H1 (cell line): ENCODE measurements at regions not wholly inside any gene's neighbourhood (a gene's known extent, or its start where the extent isn't known, plus 50 kb on each side); places are given as distances from the start of the nearest gene placed in this dataset.

Source experiments
- CTCF ChIA-PET: fragments of 300-600 bp; sonication (Branson Sonifier 250); formaldehyde crosslinking; loops from one replicate; lab custom pipeline; 2021; ENCODE audit not compliant: partially characterized antibody; lab: Charles Lee
- POLR2A ChIA-PET: fragments of 300-600 bp; sonication (Branson Sonifier 250); formaldehyde crosslinking; loops from one replicate; lab custom pipeline; 2021; ENCODE audit warnings: inconsistent platforms; ENCODE audit not compliant: partially characterized antibody; lab: Charles Lee
- DNase-seq, 2 experiments: peaks; one replicate each; pipeline versions ENCODE4 v3.0.0 to v3.0.0-alpha.2; 2010 to 2022; ENCODE audit warnings: low spot score in 2 of 2, low read depth in 1 of 2, mixed read lengths in 1 of 2
- FAIRE-seq: peaks from 2 replicates; lab custom pipeline; 2011; peaks lifted over from hg19 to GRCh38; lab: Jason Lieb, UNC
- H2AFZ ChIP-seq: 2 replicates; pipeline ENCODE4 v1.8.1; 2012; ENCODE audit warnings: low read length, inconsistent platforms
- H2AK5ac ChIP-seq: 2 replicates; pipeline ENCODE4 v1.6.1; 2013; ENCODE audit warnings: low read depth, low read length
- H2BK120ac ChIP-seq: replicated peaks from 2 replicates; pipeline ENCODE3; 2013; ENCODE audit warnings: low read depth, low read length, inconsistent platforms
- H2BK12ac ChIP-seq: 2 replicates; pipeline ENCODE4 v1.6.1; 2013; ENCODE audit warnings: low read depth, low read length
- H2BK15ac ChIP-seq: 2 replicates; pipeline ENCODE4 v1.6.1; 2013; ENCODE audit warnings: low read length
- H2BK20ac ChIP-seq: 2 replicates; pipeline ENCODE4 v1.6.1; 2013; ENCODE audit warnings: low read length
- H2BK5ac ChIP-seq: 2 replicates; pipeline ENCODE4 v1.6.1; 2013; ENCODE audit warnings: low read depth, low read length
- H3K14ac ChIP-seq: 2 replicates; pipeline ENCODE4 v1.6.1; 2013; ENCODE audit warnings: inconsistent platforms; ENCODE audit not compliant: insufficient read length
- H3K18ac ChIP-seq: 2 replicates; pipeline ENCODE4 v1.6.1; 2013; ENCODE audit warnings: low read length; ENCODE audit errors: extremely low read depth
- H3K23ac ChIP-seq: 2 replicates; pipeline ENCODE4 v1.6.1; 2013; ENCODE audit warnings: inconsistent platforms; ENCODE audit not compliant: insufficient read length
- H3K23me2 ChIP-seq: 2 replicates; pipeline ENCODE4 v1.6.1; 2013; ENCODE audit warnings: low read depth, low read length
- H3K27ac ChIP-seq: 2 replicates; pipeline ENCODE4 v1.6.1; 2011; ENCODE audit warnings: low read depth, low read length, inconsistent platforms
- H3K27me3 ChIP-seq, 4 experiments: replicated peaks in 1 of 4; 1 replicate in 1 of 4; 2 replicates in 3 of 4; pipeline versions ENCODE4 v1.6.1 to v1.8.1; 2011 to 2013; ENCODE audit warnings: low read length in 3 of 4, mild to moderate bottlenecking in 3 of 4, inconsistent platforms in 2 of 4, mixed read lengths in 2 of 4, moderate library complexity in 1 of 4; ENCODE audit not compliant: control insufficient read depth in 3 of 4, insufficient read depth in 3 of 4; ENCODE audit errors: extremely low read depth in 1 of 4
- H3K36me3 ChIP-seq, 4 experiments: 2 replicates each; pipeline versions ENCODE4 v1.6.1 to v1.8.1; 2011 to 2013; ENCODE audit warnings: mild to moderate bottlenecking in 4 of 4, low read length in 3 of 4, moderate library complexity in 2 of 4, control low read depth in 1 of 4, inconsistent platforms in 1 of 4; ENCODE audit not compliant: insufficient read depth in 4 of 4, control insufficient read depth in 2 of 4
- H3K4ac ChIP-seq: replicated peaks from 2 replicates; pipeline ENCODE3; 2013; ENCODE audit warnings: low read length, low read depth, mixed read lengths, inconsistent platforms; ENCODE audit not compliant: insufficient read length
- H3K4me1 ChIP-seq, 4 experiments: replicated peaks in 1 of 4; 1 replicate in 1 of 4; 2 replicates in 3 of 4; pipeline versions ENCODE4 v1.6.1 to v1.8.1; 2011 to 2013; ENCODE audit warnings: low read length in 3 of 4, inconsistent platforms in 2 of 4, mixed read lengths in 1 of 4; ENCODE audit not compliant: insufficient read depth in 4 of 4, control insufficient read depth in 3 of 4
- H3K4me2 ChIP-seq, 2 experiments: 2 replicates each; pipeline versions ENCODE4 v1.6.1 to v1.8.1; 2011 to 2013; ENCODE audit warnings: low read depth in 2 of 2, low read length in 2 of 2, control low read depth in 1 of 2, inconsistent platforms in 1 of 2, mild to moderate bottlenecking in 1 of 2; ENCODE audit not compliant: insufficient read depth in 1 of 2
- H3K4me3 ChIP-seq, 4 experiments: fragments of 200-600, 300-600 bp in 1 of 4; sonication (generic), shearing (Covaris generic), sonication (Bioruptor Twin) in 1 of 4; 2 replicates each; pipeline versions ENCODE4 v1.5.1 to v1.8.1; 2011 to 2016; ENCODE audit warnings: low read length in 4 of 4, low read depth in 3 of 4, control low read depth in 2 of 4, inconsistent platforms in 2 of 4, mild to moderate bottlenecking in 2 of 4, mixed read lengths in 1 of 4, moderate library complexity in 1 of 4; ENCODE audit not compliant: insufficient read depth in 2 of 4; ENCODE audit errors: extremely low read depth in 1 of 4
- H3K56ac ChIP-seq: replicated peaks from 2 replicates; pipeline ENCODE3; 2013; ENCODE audit warnings: low read depth, mild to moderate bottlenecking, mixed read lengths, low read length, inconsistent platforms; ENCODE audit not compliant: insufficient read length
- H3K79me1 ChIP-seq: 2 replicates; pipeline ENCODE4 v1.6.1; 2013; ENCODE audit warnings: low read depth, low read length, control low read depth
- H3K79me2 ChIP-seq, 2 experiments: 2 replicates each; pipeline versions ENCODE4 v1.6.1 to v1.8.1; 2012 to 2013; ENCODE audit warnings: low read length in 2 of 2, mild to moderate bottlenecking in 2 of 2, inconsistent platforms in 1 of 2; ENCODE audit not compliant: insufficient read depth in 2 of 2, control insufficient read depth in 1 of 2
- H3K9ac ChIP-seq, 4 experiments: replicated peaks in 1 of 4; 1 replicate in 1 of 4; 2 replicates in 3 of 4; pipeline versions ENCODE4 v1.6.1 to v1.8.1; 2011 to 2013; ENCODE audit warnings: low read depth in 3 of 4, low read length in 3 of 4, control low read depth in 2 of 4, mild to moderate bottlenecking in 2 of 4, moderate library complexity in 2 of 4, inconsistent platforms in 1 of 4; ENCODE audit errors: extremely low read depth in 1 of 4
- H3K9me3 ChIP-seq, 2 experiments: 2 replicates each; pipeline versions ENCODE4 v1.6.1 to v1.8.1; 2012 to 2013; ENCODE audit warnings: mild to moderate bottlenecking in 2 of 2, moderate library complexity in 2 of 2, control low read depth in 1 of 2, inconsistent platforms in 1 of 2, low read depth in 1 of 2, low read length in 1 of 2, mixed read lengths in 1 of 2; ENCODE audit not compliant: insufficient read depth in 2 of 2
- H4K20me1 ChIP-seq, 2 experiments: replicated peaks in 1 of 2; 2 replicates each; pipeline versions ENCODE3 to v1.8.1; 2011 to 2013; ENCODE audit warnings: inconsistent platforms in 2 of 2, low read length in 2 of 2, mild to moderate bottlenecking in 1 of 2; ENCODE audit not compliant: insufficient read depth in 2 of 2, control insufficient read depth in 1 of 2
- H4K5ac ChIP-seq: 2 replicates; pipeline ENCODE4 v1.6.1; 2013; ENCODE audit warnings: low read length, low read depth, mixed read lengths, inconsistent platforms; ENCODE audit not compliant: insufficient read length
- H4K8ac ChIP-seq: 2 replicates; pipeline ENCODE4 v1.8.0; 2013; ENCODE audit warnings: mild to moderate bottlenecking, moderate library complexity, low read length, inconsistent platforms; ENCODE audit not compliant: insufficient read depth; ENCODE audit errors: extremely low read depth
- H4K91ac ChIP-seq: replicated peaks from 2 replicates; pipeline ENCODE3; 2013; ENCODE audit warnings: low read length, mixed read lengths, inconsistent platforms; ENCODE audit not compliant: insufficient read length
- CBX8 ChIP-seq: fragments of 300-800, 300-1000 bp; sonication (generic); IDR thresholded peaks from 2 replicates; pipeline ENCODE4 v1.7.1; 2016; ENCODE audit warnings: low read depth, low read length, borderline replicate concordance
- SIX5 ChIP-seq: IDR thresholded peaks from 2 replicates; pipeline ENCODE4 v1.6.1; 2011; ENCODE audit warnings: mild to moderate bottlenecking, low read depth, low read length
- WGBS, 2 experiments: shearing (Covaris generic) in 1 of 2; methylation state at CpG; one replicate each; pipeline versions ENCODE4 v1.1.6 to v1.1.7; 2013 to 2015; ENCODE audit warnings: low lambda C conversion rate in 2 of 2, mixed read lengths in 2 of 2, inconsistent platforms in 1 of 2, low coverage in 1 of 2, missing lambda C conversion rate in 1 of 2; ENCODE audit not compliant: insufficient replicate concordance in 2 of 2, insufficient coverage in 1 of 2, insufficient read length in 1 of 2; ENCODE audit errors: extremely low coverage in 1 of 2, missing lambda C conversion rate in 1 of 2; 5-methylcytosine and 5-hydroxymethylcytosine counted together

- no peak for DNase-seq
Observed at GRCh38 chr12:17158201-17158600, 552.2 kb upstream of the LMO3 start.

More at GRCh38 chr12:17158201-17158600, 552.2 kb upstream of the LMO3 start:
- H2BK20ac ChIP-seq: no peak overlapping the region
- H4K5ac ChIP-seq: no peak overlapping the region
- H3K79me1 ChIP-seq: no peaks in the 10 kb centered on the region
- H3K27me3 ChIP-seq: no peaks in the 10 kb centered on the region
- FAIRE-seq: no peak
- no peaks in the 10 kb centered on the region for H3K36me3 ChIP-seq
- H3K18ac ChIP-seq: no peak overlapping the region
- no peaks in the 10 kb centered on the region for H3K79me2 ChIP-seq
- no peak overlapping the region for H2BK120ac ChIP-seq
- no peak overlapping the region for H2BK5ac ChIP-seq
- no peak overlapping the region for H2BK12ac ChIP-seq
- H3K9me3 ChIP-seq: peaks cover 0 to 3% of the 10 kb centered on the region in 2 experiments; a peak in 1 of 4 replicates
- H3K23me2 ChIP-seq: no peaks in the 10 kb centered on the region; the same call in 1 of the 2 replicates
- ChIA-PET CTCF (no interaction called here), POLR2A (no interaction called here)
- no peak overlapping the region for H2AFZ ChIP-seq
- no peaks in the 10 kb centered on the region for H3K4me1 ChIP-seq
- 94% methylated on average over 1 of the region's 1 CpG; no CpG with 5 or more reads in 1 of the 2 experiments for whole genome bisulfite sequencing, 2 experiments
- H3K14ac ChIP-seq: no peak overlapping the region
- H2AK5ac ChIP-seq: no peak overlapping the region
- no peak overlapping the region for H3K4me2 ChIP-seq
- no peaks in the 10 kb centered on the region for H4K20me1 ChIP-seq
- H3K9ac ChIP-seq: no peak overlapping the region
- H2BK15ac ChIP-seq: no peak overlapping the region
- H3K27ac ChIP-seq: no peak overlapping the region
- H3K4ac ChIP-seq: no peak overlapping the region
- H4K91ac ChIP-seq: no peak overlapping the region
- H4K8ac ChIP-seq: no peak overlapping the region
- H3K4me3 ChIP-seq: no peak overlapping the region
- no peak overlapping the region for H3K56ac ChIP-seq
- H3K23ac ChIP-seq: no peak overlapping the region
- TF ChIP-seq CBX8 (no peak), SIX5 (no peak)
